CD4-positive, alpha-beta memory T cell (primary cell): ENCODE measurements at regions not wholly inside any gene's neighbourhood (a gene's known extent, or its start where the extent isn't known, plus 50 kb on each side); places are given as distances from the start of the nearest gene placed in this dataset.

ENCODE experiments used
- CTCF ChIA-PET: fragments of 350-600 bp; sonication (Branson Sonifier 250); formaldehyde crosslinking; loops from one replicate; lab custom pipeline; 2021; ENCODE audit warnings: inconsistent platforms; ENCODE audit not compliant: partially characterized antibody; lab: Charles Lee
- POLR2A ChIA-PET: fragments of 350-600 bp; sonication (Branson Sonifier 250); formaldehyde crosslinking; loops from one replicate; lab custom pipeline; 2021; ENCODE audit not compliant: partially characterized antibody; lab: Charles Lee
- DNase-seq, 5 donors: peaks; one replicate each; pipeline versions ENCODE4 v3.0.0 to v3.0.0-alpha.2; 2020 to 2022; ENCODE audit warnings: mixed read lengths in 1 of 5
- H3K27ac ChIP-seq: one replicate; pipeline ENCODE4 v1.7.0; 2013; ENCODE audit warnings: low read depth, low read length
- H3K27me3 ChIP-seq: 2 replicates; pipeline ENCODE4 v1.7.0; 2013; ENCODE audit warnings: mild to moderate bottlenecking, low read length, moderate library complexity; ENCODE audit not compliant: insufficient read depth
- H3K36me3 ChIP-seq: 2 replicates; pipeline ENCODE4 v1.7.0; 2013; ENCODE audit warnings: mild to moderate bottlenecking, low read length, moderate library complexity; ENCODE audit not compliant: insufficient read depth
- H3K4me1 ChIP-seq: 2 replicates; pipeline ENCODE4 v1.7.0; 2013; ENCODE audit warnings: mild to moderate bottlenecking, low read length, moderate library complexity; ENCODE audit not compliant: insufficient read depth
- H3K4me3 ChIP-seq, 2 donors: one replicate each; pipeline ENCODE4 v1.7.0; 2013; ENCODE audit warnings: low read length in 2 of 2, mild to moderate bottlenecking in 1 of 2
- H3K9me3 ChIP-seq, 2 donors: one replicate each; pipeline ENCODE4 v1.7.0; 2013; ENCODE audit warnings: low read length in 2 of 2, control low read depth in 1 of 2; ENCODE audit not compliant: control insufficient read depth in 1 of 2
- H3K27ac Mint-ChIP-seq, 7 donors: one replicate each; pipeline ENCODE4 v1.8.0; 2020 to 2021; ENCODE audit warnings: mixed read lengths in 7 of 7, mild to moderate bottlenecking in 6 of 7, inconsistent platforms in 3 of 7, moderate library complexity in 3 of 7
- H3K27me3 Mint-ChIP-seq, 2 donors: one replicate each; pipeline ENCODE4 v1.8.0; 2020 to 2021; ENCODE audit warnings: mixed read lengths in 2 of 2
- H3K36me3 Mint-ChIP-seq, 2 donors: one replicate each; pipeline ENCODE4 v1.8.0; 2020 to 2021; ENCODE audit warnings: mixed read lengths in 2 of 2, inconsistent platforms in 1 of 2, mild to moderate bottlenecking in 1 of 2
- H3K4me1 Mint-ChIP-seq, 4 donors: one replicate each; pipeline ENCODE4 v1.8.0; 2020 to 2021; ENCODE audit warnings: mixed read lengths in 4 of 4, mild to moderate bottlenecking in 1 of 4
- H3K4me3 Mint-ChIP-seq, 8 donors: one replicate each; pipeline ENCODE4 v1.8.0; 2020 to 2021; ENCODE audit warnings: mixed read lengths in 8 of 8, mild to moderate bottlenecking in 7 of 8, moderate library complexity in 6 of 8, inconsistent platforms in 3 of 8
- H3K9me3 Mint-ChIP-seq, 8 donors: one replicate each; pipeline ENCODE4 v1.8.0; 2020 to 2021; ENCODE audit warnings: mixed read lengths in 8 of 8, mild to moderate bottlenecking in 5 of 8, inconsistent platforms in 3 of 8, moderate library complexity in 1 of 8
- intact Hi-C: fragments of 100-400 bp; cut with micrococcal nuclease; formaldehyde crosslinking; loops from one replicate; pipeline ENCODE4 v1.15.1; 2023

DNA sequence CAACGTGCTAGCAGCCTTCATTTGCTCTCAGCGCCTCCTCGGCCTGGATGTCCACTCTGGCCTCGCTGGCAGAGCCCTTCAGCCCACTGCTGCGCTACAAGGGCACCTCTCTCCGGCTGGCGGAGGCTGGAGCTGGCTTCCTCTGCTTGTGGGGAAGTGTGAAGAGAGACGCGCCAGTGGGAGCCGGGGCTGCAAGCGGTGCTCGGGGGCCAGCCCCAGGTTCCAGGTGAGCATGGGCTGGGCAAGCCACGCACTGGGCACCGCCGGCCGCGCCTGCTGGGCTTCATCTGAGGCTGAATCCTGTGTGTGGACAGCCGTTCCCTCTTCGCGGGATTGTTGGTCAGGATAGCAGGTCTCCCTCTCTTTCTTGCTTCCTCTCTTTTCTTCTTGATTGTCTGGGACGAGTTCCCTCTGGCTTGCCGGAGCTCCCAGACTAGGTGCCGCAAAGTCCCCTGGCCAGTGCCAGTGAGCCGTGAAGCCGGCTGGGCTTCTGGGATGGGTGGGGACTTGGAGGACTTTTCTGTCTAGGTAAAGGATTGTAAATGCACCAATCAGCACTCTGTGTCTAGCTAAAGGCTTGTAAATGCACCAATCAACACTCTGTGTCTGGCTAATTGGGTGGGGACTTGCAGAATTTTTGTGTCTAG is 165.0 kb downstream of the HEPH start:
- no peaks in the 10 kb centered on the region for H3K27me3 Mint-ChIP-seq
- intact Hi-C loops = no loop called here
- ChIA-PET POLR2A (no interaction called here), CTCF (no interaction called here)
- Histone ChIP-seq H3K36me3 (no peaks in the 10 kb centered on the region), H3K27me3 (no peaks in the 10 kb centered on the region), H3K4me3 (no peak overlapping the region), H3K4me1 (no peaks in the 10 kb centered on the region), H3K9me3 (no peaks in the 10 kb centered on the region), H3K27ac (no peak overlapping the region)
- DNase-seq = no peak
- H3K9me3 Mint-ChIP-seq = no peaks in the 10 kb centered on the region
- H3K4me3 Mint-ChIP-seq = no peak overlapping the region
- H3K27ac Mint-ChIP-seq = no peak overlapping the region
- no peaks in the 10 kb centered on the region for H3K4me1 Mint-ChIP-seq
- no peaks in the 10 kb centered on the region for H3K36me3 Mint-ChIP-seq

DNA sequence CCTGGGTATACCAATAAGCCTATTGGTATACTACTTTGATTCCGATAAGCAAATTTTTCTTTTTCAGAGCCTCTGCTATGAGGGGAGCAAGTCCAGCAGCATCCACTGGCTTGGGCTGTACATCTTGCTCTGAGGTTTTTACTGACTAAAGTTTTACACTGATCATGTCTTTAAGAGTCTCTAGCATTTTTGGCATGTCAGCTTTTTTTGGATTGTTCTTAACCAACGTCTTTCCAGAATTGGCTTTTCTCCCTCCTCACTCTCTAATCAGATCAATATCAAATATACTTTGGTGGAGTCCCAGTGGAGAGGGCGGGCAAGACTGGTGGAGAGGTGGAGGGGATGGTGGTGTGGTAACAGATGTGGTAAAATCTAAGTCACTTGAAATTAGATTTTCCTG is 196.8 kb downstream of the HEPH start:
- Mint-ChIP-seq H3K27ac (no peak overlapping the region), H3K9me3 (peaks cover 0 to 5% (median 0%) of the 10 kb centered on the region in 8 donors), H3K4me1 (no peaks in the 10 kb centered on the region), H3K27me3 (peaks cover 0 to 2% of the 10 kb centered on the region in 2 donors), H3K4me3 (no peak overlapping the region), H3K36me3 (no peaks in the 10 kb centered on the region)
- Histone ChIP-seq H3K9me3 (no peaks in the 10 kb centered on the region), H3K27ac (no peak overlapping the region), H3K4me3 (no peak overlapping the region), H3K4me1 (no peaks in the 10 kb centered on the region), H3K27me3 (no peaks in the 10 kb centered on the region), H3K36me3 (no peaks in the 10 kb centered on the region)
- DNase-seq = no peak
- ChIA-PET CTCF (no interaction called here), POLR2A (no interaction called here)
- intact Hi-C loops = no loop called here

DNA sequence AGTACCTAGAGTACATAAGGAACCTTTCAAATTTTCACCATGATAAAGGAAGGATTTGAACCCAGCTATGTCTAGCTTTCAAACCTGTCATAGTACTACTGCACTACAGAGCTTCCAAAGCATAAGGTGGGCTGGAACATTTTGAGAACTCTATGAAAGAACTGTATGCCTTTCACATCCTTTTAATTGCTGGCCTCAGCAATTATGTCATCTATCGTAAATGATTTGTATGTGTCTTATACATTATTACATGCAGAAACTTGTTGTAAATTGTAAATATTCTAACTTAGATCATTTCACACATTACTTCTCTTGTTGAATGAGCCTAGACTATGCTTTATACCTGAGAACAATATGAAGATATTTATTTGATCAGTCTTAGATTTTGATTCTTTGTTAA is 220.7 kb downstream of the HEPH start:
- Histone ChIP-seq H3K4me1 (no peaks in the 10 kb centered on the region), H3K27ac (no peak overlapping the region), H3K36me3 (no peaks in the 10 kb centered on the region), H3K4me3 (no peak overlapping the region), H3K27me3 (no peaks in the 10 kb centered on the region), H3K9me3 (no peaks in the 10 kb centered on the region)
- intact Hi-C loops = no loop called here
- H3K27ac Mint-ChIP-seq = no peak overlapping the region
- no peaks in the 10 kb centered on the region for H3K4me1 Mint-ChIP-seq
- CTCF ChIA-PET = no interaction called here
- POLR2A ChIA-PET = no interaction called here
- no peak overlapping the region for H3K4me3 Mint-ChIP-seq
- no peak for DNase-seq
- H3K9me3 Mint-ChIP-seq = peaks cover 0 to 6% (median 2%) of the 10 kb centered on the region in 8 donors
- no peaks in the 10 kb centered on the region for H3K36me3 Mint-ChIP-seq
- H3K27me3 Mint-ChIP-seq = peaks cover 1 to 3% of the 10 kb centered on the region in 2 donors

DNA sequence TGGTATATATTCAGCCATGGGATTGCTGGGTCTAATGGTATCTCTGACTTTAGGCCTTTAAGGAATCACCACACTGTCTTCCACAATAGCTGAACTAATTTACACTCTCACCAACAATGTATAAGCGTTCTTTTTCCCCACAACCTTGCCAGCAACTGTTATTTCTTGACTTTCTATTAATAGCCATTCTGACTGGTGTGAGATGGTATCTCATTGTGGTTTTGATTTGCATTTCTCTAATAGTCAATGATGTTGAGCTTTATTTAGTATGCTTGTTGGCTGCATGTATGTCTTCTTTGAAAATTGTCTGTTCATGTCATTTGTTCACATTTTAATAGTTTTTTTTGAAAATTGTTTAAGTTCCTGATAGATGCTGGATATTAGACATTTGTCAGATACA is 235.2 kb downstream of the HEPH start:
- intact Hi-C loops = no loop called here
- Histone ChIP-seq H3K4me1 (no peaks in the 10 kb centered on the region), H3K27ac (no peak overlapping the region), H3K9me3 (no peaks in the 10 kb centered on the region), H3K4me3 (no peak overlapping the region), H3K27me3 (no peaks in the 10 kb centered on the region), H3K36me3 (no peaks in the 10 kb centered on the region)
- Mint-ChIP-seq H3K4me1 (peaks cover 0 to 8% (median 6%) of the 10 kb centered on the region in 4 donors), H3K9me3 (peaks cover 0 to 11% (median 8%) of the 10 kb centered on the region in 8 donors), H3K27ac (no peak overlapping the region), H3K4me3 (no peak overlapping the region), H3K27me3 (peaks cover 0 to 2% of the 10 kb centered on the region in 2 donors), H3K36me3 (no peaks in the 10 kb centered on the region)
- POLR2A ChIA-PET = no interaction called here
- CTCF ChIA-PET = no interaction called here
- no peak for DNase-seq

DNA sequence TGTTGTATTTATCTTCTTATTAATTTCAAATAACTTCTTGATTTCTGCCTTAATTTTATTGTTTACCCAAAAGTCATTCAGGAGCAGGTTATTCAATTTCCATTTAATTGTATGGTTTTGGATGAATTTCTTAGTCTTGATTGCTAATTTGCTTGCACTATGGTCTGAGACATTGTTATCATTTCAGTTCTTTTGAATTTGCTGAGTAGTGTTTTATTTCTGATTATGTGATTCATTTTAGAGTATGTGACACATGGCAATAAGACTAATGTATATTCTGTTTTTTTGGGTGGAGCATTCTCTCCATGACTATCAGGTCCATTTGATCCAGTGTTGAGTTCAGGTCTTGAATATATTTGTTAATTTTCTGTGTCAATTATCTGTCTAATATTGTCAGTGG is 236.7 kb downstream of the EDA2R start:
- ChIA-PET CTCF (no interaction called here), POLR2A (no interaction called here)
- H3K4me1 ChIP-seq = no peaks in the 10 kb centered on the region
- H3K27me3 ChIP-seq = no peaks in the 10 kb centered on the region
- H3K36me3 Mint-ChIP-seq = no peaks in the 10 kb centered on the region
- H3K9me3 Mint-ChIP-seq = peaks cover 0 to 1% (median 0%) of the 10 kb centered on the region in 8 donors
- no peak for DNase-seq
- peaks cover 0 to 8% (median 6%) of the 10 kb centered on the region in 4 donors for H3K4me1 Mint-ChIP-seq
- H3K4me3 Mint-ChIP-seq = no peak overlapping the region
- intact Hi-C loops = no loop called here
- H3K36me3 ChIP-seq = no peaks in the 10 kb centered on the region
- H3K4me3 ChIP-seq = no peak overlapping the region
- no peak overlapping the region for H3K27ac ChIP-seq
- no peaks in the 10 kb centered on the region for H3K9me3 ChIP-seq
- no peak overlapping the region for H3K27ac Mint-ChIP-seq
- peaks cover 0 to 1% of the 10 kb centered on the region in 2 donors for H3K27me3 Mint-ChIP-seq

DNA sequence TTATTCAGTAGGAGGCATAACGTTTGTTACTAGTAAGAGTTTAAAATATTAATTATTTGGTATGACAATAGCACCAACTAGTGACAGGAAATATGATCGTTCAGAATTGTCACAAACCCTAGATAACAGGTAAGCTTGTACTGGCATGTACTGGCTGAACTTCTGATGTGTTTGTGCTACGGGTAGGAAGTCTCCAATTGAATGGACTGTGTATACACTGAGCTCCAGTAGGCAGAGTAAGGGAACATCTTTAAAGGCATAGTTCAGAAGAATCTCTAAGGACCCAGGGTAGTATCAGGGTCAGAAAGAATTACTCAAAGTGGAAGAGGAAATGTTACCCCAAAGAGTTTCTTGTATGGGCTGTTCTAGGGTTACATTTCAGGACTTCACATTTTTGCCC is 230.4 kb downstream of the EDA2R start:
- ChIA-PET POLR2A (no interaction called here), CTCF (no interaction called here)
- no peaks in the 10 kb centered on the region for H3K36me3 ChIP-seq
- no peaks in the 10 kb centered on the region for H3K36me3 Mint-ChIP-seq
- H3K4me3 ChIP-seq = no peak overlapping the region
- H3K9me3 ChIP-seq = no peaks in the 10 kb centered on the region
- H3K27me3 Mint-ChIP-seq = peaks cover 0 to 1% of the 10 kb centered on the region in 2 donors
- H3K4me1 Mint-ChIP-seq = peaks cover 0 to 1% (median 0%) of the 10 kb centered on the region in 4 donors
- intact Hi-C loops = no loop called here
- no peaks in the 10 kb centered on the region for H3K27me3 ChIP-seq
- no peak overlapping the region for H3K4me3 Mint-ChIP-seq
- DNase-seq = peak in 4 of 5 donors; percentile 6 to 14 (median 7)
- no peaks in the 10 kb centered on the region for H3K4me1 ChIP-seq
- H3K9me3 Mint-ChIP-seq = no peaks in the 10 kb centered on the region
- no peak overlapping the region for H3K27ac Mint-ChIP-seq
- H3K27ac ChIP-seq = no peak overlapping the region

DNA sequence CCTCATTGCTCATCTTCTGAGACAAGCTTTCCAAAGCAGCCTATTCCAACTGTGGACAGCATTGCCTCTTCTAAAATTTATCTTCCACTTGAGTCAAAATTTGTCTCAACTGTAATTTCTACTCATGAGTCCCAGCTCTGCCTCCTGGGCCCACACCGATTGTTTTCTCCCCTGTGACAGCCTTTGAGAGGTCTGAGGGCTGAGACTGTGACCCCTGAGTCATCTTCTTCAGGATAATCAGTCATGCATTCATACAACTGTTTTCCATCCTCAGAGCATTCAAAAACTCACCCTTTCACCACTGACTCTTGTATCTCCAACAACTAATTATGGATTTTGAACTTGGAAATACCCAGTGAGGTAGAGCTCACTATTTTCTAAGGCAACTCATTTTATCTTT is 228.1 kb downstream of the EDA2R start:
- Mint-ChIP-seq H3K9me3 (no peaks in the 10 kb centered on the region), H3K4me1 (peaks cover 0 to 1% (median 0%) of the 10 kb centered on the region in 4 donors), H3K27me3 (no peaks in the 10 kb centered on the region), H3K27ac (peak overlapping the region in 1 of 7 donors; percentile 9), H3K4me3 (no peak overlapping the region), H3K36me3 (no peaks in the 10 kb centered on the region)
- Histone ChIP-seq H3K27me3 (no peaks in the 10 kb centered on the region), H3K9me3 (no peaks in the 10 kb centered on the region), H3K27ac (no peak overlapping the region), H3K36me3 (no peaks in the 10 kb centered on the region), H3K4me1 (no peaks in the 10 kb centered on the region), H3K4me3 (no peak overlapping the region)
- ChIA-PET POLR2A (no interaction called here), CTCF (interaction anchor here (2.0 kb wide), 1 partner anchor 829 kb away, joined by 6 read pairs; no protein-coding TSS in a partner anchor)
- no peak for DNase-seq
- intact Hi-C loops = no loop called here
